IMR-90 (cell line): ENCODE measurements at regions not wholly inside any gene's neighbourhood (a gene's known extent, or its start where the extent isn't known, plus 50 kb on each side); places are given as distances from the start of the nearest gene placed in this dataset.
"Not testable (repeated sequence)": the region's sequence is repeated elsewhere in the genome, so short reads cannot be mapped to it uniquely, and the experiment has no call there.

ENCODE experiments used
- ATAC-seq: fragments of 200-7000 bp; cut with Tn5 transposase; 2 replicates; pipeline ENCODE4 v1.9.1; 2020; ENCODE audit warnings: low read depth, mild to moderate bottlenecking, moderate library complexity
- BruUV-seq: library from RNA; stranded (reverse); fragments of 400-500 nt; replicated peaks from 2 replicates; lab custom pipeline; 2021; lab: Mats Ljungman, UMichigan
- CTCF ChIA-PET: fragments of 300-600 bp; formaldehyde crosslinking; extraction: SDS; loops from one replicate; lab custom pipeline; 2021; ENCODE audit warnings: antibody characterized with exemption; lab: Yijun Ruan, JAX
- POLR2A ChIA-PET: fragments of 300-600 bp; sonication (Branson Sonifier 250); formaldehyde crosslinking; loops from one replicate; lab custom pipeline; 2022; ENCODE audit warnings: antibody characterized with exemption; ENCODE audit not compliant: unreplicated experiment; lab: Charles Lee
- DNase-seq: peaks from one replicate; pipeline ENCODE4 v3.0.0; 2013
- H2AFZ ChIP-seq: replicated peaks from 2 replicates; pipeline ENCODE3; 2013; ENCODE audit warnings: low read length, mild to moderate bottlenecking; ENCODE audit not compliant: poor library complexity
- H2AK5ac ChIP-seq: 2 replicates; pipeline ENCODE4 v1.6.1; 2013; ENCODE audit warnings: low read depth, low read length, inconsistent platforms
- H2AK9ac ChIP-seq: replicated peaks from 2 replicates; pipeline ENCODE3; 2013; ENCODE audit warnings: mild to moderate bottlenecking, low read depth, low read length, moderate library complexity; ENCODE audit not compliant: poor library complexity
- H2BK120ac ChIP-seq: 2 replicates; pipeline ENCODE4 v1.6.1; 2013; ENCODE audit warnings: low read depth, low read length, inconsistent platforms
- H2BK15ac ChIP-seq: 3 replicates; pipeline ENCODE4 v1.6.1; 2013; ENCODE audit warnings: low read depth, low read length, inconsistent platforms
- H2BK20ac ChIP-seq: 2 replicates; pipeline ENCODE4 v1.6.1; 2013; ENCODE audit warnings: low read depth, mild to moderate bottlenecking, inconsistent platforms, low read length, moderate library complexity
- H2BK5ac ChIP-seq: 2 replicates; pipeline ENCODE4 v1.6.1; 2013; ENCODE audit warnings: mild to moderate bottlenecking, low read depth, low read length, inconsistent platforms; ENCODE audit not compliant: poor library complexity, severe bottlenecking
- H3K14ac ChIP-seq: replicated peaks from 2 replicates; pipeline ENCODE4 v1.6.1; 2013; ENCODE audit warnings: low read depth, low read length, inconsistent platforms
- H3K18ac ChIP-seq: 2 replicates; pipeline ENCODE4 v1.6.1; 2013; ENCODE audit warnings: low read depth, low read length, control low read depth
- H3K23ac ChIP-seq: 2 replicates; pipeline ENCODE4 v1.6.1; 2013; ENCODE audit warnings: low read depth, low read length, inconsistent platforms
- H3K27ac ChIP-seq: 2 replicates; pipeline ENCODE4 v1.5.1; 2013; ENCODE audit warnings: mild to moderate bottlenecking, control low read depth, low read length; ENCODE audit not compliant: insufficient read depth
- H3K27me3 ChIP-seq: 2 replicates; pipeline ENCODE4 v1.6.1; 2013; ENCODE audit warnings: low read length; ENCODE audit not compliant: control insufficient read depth, insufficient read depth
- H3K36me3 ChIP-seq: 2 replicates; pipeline ENCODE4 v1.6.1; 2013; ENCODE audit warnings: low read length, mixed read lengths; ENCODE audit not compliant: control insufficient read depth, insufficient read depth
- H3K4ac ChIP-seq: 2 replicates; pipeline ENCODE4 v1.6.1; 2013; ENCODE audit warnings: low read depth, low read length, inconsistent platforms
- H3K4me1 ChIP-seq: 2 replicates; pipeline ENCODE4 v1.6.1; 2013; ENCODE audit warnings: low read length, mixed read lengths; ENCODE audit not compliant: control insufficient read depth, insufficient read depth
- H3K4me2 ChIP-seq: 2 replicates; pipeline ENCODE4 v1.6.1; 2013; ENCODE audit warnings: low read depth, mild to moderate bottlenecking, control low read depth, low read length, moderate library complexity
- H3K4me3 ChIP-seq: 2 replicates; pipeline ENCODE4 v1.5.1; 2013; ENCODE audit warnings: low read depth, mild to moderate bottlenecking, control low read depth, low read length, moderate library complexity; ENCODE audit not compliant: insufficient read depth
- H3K56ac ChIP-seq: 2 replicates; pipeline ENCODE4 v1.6.1; 2013; ENCODE audit warnings: low read length, inconsistent platforms; ENCODE audit not compliant: insufficient read depth; ENCODE audit errors: extremely low read depth
- H3K79me1 ChIP-seq, 2 experiments: 2 replicates each; pipeline ENCODE4 v1.6.1; 2013; ENCODE audit warnings: low read length in 2 of 2, inconsistent platforms in 1 of 2, low read depth in 1 of 2
- H3K9ac ChIP-seq: 2 replicates; pipeline ENCODE4 v1.6.1; 2013; ENCODE audit warnings: low read depth, low read length, control low read depth
- H3K9me1 ChIP-seq: 2 replicates; pipeline ENCODE4 v1.6.1; 2013; ENCODE audit warnings: low read length, inconsistent platforms; ENCODE audit not compliant: insufficient read depth
- H3K9me3 ChIP-seq: 2 replicates; pipeline ENCODE4 v1.6.1; 2013; ENCODE audit warnings: low read length; ENCODE audit not compliant: control insufficient read depth, insufficient read depth
- H4K20me1 ChIP-seq: 2 replicates; pipeline ENCODE4 v1.6.1; 2013; ENCODE audit warnings: low read length, inconsistent platforms; ENCODE audit not compliant: insufficient read depth
- H4K5ac ChIP-seq: 2 replicates; pipeline ENCODE4 v1.6.1; 2013; ENCODE audit warnings: mild to moderate bottlenecking, low read depth, low read length, control low read depth
- H4K8ac ChIP-seq, 2 experiments: 2 replicates each; pipeline ENCODE4 v1.6.1; 2013; ENCODE audit warnings: low read depth in 2 of 2, low read length in 2 of 2, control low read depth in 1 of 2, inconsistent platforms in 1 of 2
- H4K91ac ChIP-seq: 2 replicates; pipeline ENCODE4 v1.6.1; 2013; ENCODE audit warnings: low read depth, low read length, inconsistent platforms; ENCODE audit not compliant: insufficient read depth
- CEBPB ChIP-seq: IDR thresholded peaks from 2 replicates; pipeline ENCODE4 v1.6.1; 2012; ENCODE audit warnings: low read depth, low read length, improper control_type of control experiment
- MAFK ChIP-seq: IDR thresholded peaks from 2 replicates; pipeline ENCODE4 v1.6.1; 2012; ENCODE audit warnings: low read depth, low read length, improper control_type of control experiment
- MAZ ChIP-seq: IDR thresholded peaks from 2 replicates; pipeline ENCODE4 v1.6.1; 2012; ENCODE audit warnings: low read depth, mild to moderate bottlenecking, low read length, improper control_type of control experiment, moderate library complexity, borderline replicate concordance
- MXI1 ChIP-seq: IDR thresholded peaks from 2 replicates; pipeline ENCODE4 v1.6.1; 2012; ENCODE audit warnings: low read depth, mild to moderate bottlenecking, low read length, moderate library complexity, borderline replicate concordance
- NFE2L2 ChIP-seq: fragments of 150-350 bp; IDR thresholded peaks from 2 replicates; pipeline ENCODE4 v1.6.1; 2016; ENCODE audit warnings: low read depth, mild to moderate bottlenecking, low read length
- WGBS, 2 experiments: methylation state at CpG; one replicate each; pipeline versions ENCODE4 v1.1.5 to v1.1.7; 2013; ENCODE audit warnings: missing lambda C conversion rate in 2 of 2; ENCODE audit not compliant: insufficient read length in 1 of 2; ENCODE audit errors: extremely low coverage in 2 of 2; 5-methylcytosine and 5-hydroxymethylcytosine counted together
- dilution Hi-C: fragments of 300-500 bp; cut with HindIII; formaldehyde crosslinking; loops from one replicate; pipeline ENCODE4 v1.14.3; 2018; ENCODE audit warnings: low sequenced_read_pairs; ENCODE audit not compliant: unreplicated experiment
- in situ Hi-C: fragments of 300-500 bp; cut with MboI; formaldehyde crosslinking; loops from 3 replicates; pipeline ENCODE4 v1.14.3; 2019; ENCODE audit warnings: low sequenced_read_pairs, inconsistent platforms, mixed read lengths
- intact Hi-C: fragments of 100-400 bp; cut with micrococcal nuclease; formaldehyde crosslinking; loops from 2 replicates; pipeline ENCODE4 v1.10.0; 2022
- TF ChIP-seq, protein P1 (sequence below): fragments of 150-350 bp; IDR thresholded peaks from 2 replicates; pipeline ENCODE4 v1.6.1; 2016; ENCODE audit warnings: low read depth, mild to moderate bottlenecking, low read length, moderate library complexity, borderline replicate concordance
- TF ChIP-seq, protein P2 (sequence below): conservative IDR thresholded peaks from 2 replicates; pipeline ENCODE4 v1.5.1; 2012; ENCODE audit warnings: mild to moderate bottlenecking, low read depth, low read length, improper control_type of control experiment

- no peak overlapping the region for H3K56ac ChIP-seq
- H2BK20ac ChIP-seq: no peak overlapping the region
- no peak overlapping the region for H4K8ac ChIP-seq
- H3K4ac ChIP-seq: no peak overlapping the region
- dilution Hi-C loops (no loop called here), intact Hi-C loops (no loop called here), in situ Hi-C loops (no loop called here)
- H3K14ac ChIP-seq: no peak overlapping the region
- no peak overlapping the region for H2BK5ac ChIP-seq
- no peak overlapping the region for H2AFZ ChIP-seq
- H3K9ac ChIP-seq: no peak overlapping the region
- H3K9me3 ChIP-seq: peaks cover 8% of the 10 kb centered on the region
- no peak overlapping the region for H2BK15ac ChIP-seq
- H2AK5ac ChIP-seq: no peak overlapping the region
- no peaks in the 10 kb centered on the region for H4K20me1 ChIP-seq
- no peaks in the 10 kb centered on the region for H3K27me3 ChIP-seq
- no peaks in the 10 kb centered on the region for H3K4me1 ChIP-seq
- no peak overlapping the region for H3K27ac ChIP-seq
- no peak for TF ChIP-seq MAZ
- no peak for TF ChIP-seq MAFK
- no peak for TF ChIP-seq CEBPB
- TF ChIP-seq, protein P1, sequence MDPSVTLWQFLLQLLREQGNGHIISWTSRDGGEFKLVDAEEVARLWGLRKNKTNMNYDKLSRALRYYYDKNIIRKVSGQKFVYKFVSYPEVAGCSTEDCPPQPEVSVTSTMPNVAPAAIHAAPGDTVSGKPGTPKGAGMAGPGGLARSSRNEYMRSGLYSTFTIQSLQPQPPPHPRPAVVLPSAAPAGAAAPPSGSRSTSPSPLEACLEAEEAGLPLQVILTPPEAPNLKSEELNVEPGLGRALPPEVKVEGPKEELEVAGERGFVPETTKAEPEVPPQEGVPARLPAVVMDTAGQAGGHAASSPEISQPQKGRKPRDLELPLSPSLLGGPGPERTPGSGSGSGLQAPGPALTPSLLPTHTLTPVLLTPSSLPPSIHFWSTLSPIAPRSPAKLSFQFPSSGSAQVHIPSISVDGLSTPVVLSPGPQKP: no peak
- no peak for TF ChIP-seq NFE2L2
- TF ChIP-seq MXI1: no peak
- TF ChIP-seq, protein P2, sequence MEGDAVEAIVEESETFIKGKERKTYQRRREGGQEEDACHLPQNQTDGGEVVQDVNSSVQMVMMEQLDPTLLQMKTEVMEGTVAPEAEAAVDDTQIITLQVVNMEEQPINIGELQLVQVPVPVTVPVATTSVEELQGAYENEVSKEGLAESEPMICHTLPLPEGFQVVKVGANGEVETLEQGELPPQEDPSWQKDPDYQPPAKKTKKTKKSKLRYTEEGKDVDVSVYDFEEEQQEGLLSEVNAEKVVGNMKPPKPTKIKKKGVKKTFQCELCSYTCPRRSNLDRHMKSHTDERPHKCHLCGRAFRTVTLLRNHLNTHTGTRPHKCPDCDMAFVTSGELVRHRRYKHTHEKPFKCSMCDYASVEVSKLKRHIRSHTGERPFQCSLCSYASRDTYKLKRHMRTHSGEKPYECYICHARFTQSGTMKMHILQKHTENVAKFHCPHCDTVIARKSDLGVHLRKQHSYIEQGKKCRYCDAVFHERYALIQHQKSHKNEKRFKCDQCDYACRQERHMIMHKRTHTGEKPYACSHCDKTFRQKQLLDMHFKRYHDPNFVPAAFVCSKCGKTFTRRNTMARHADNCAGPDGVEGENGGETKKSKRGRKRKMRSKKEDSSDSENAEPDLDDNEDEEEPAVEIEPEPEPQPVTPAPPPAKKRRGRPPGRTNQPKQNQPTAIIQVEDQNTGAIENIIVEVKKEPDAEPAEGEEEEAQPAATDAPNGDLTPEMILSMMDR: no peak
- H2BK120ac ChIP-seq: no peak overlapping the region
- CTCF ChIA-PET: no interaction called here
- no peaks in the 10 kb centered on the region for H3K36me3 ChIP-seq
- no peak overlapping the region for H2AK9ac ChIP-seq
- DNase-seq: no peak
- H3K4me3 ChIP-seq: no peak overlapping the region
- WGBS, 2 experiments: 40% methylated on average over 1 of the region's 2 CpGs; no CpG with 5 or more reads in 1 of the 2 experiments
- no peaks in the 10 kb centered on the region for H3K9me1 ChIP-seq
- POLR2A ChIA-PET: no interaction called here
- H3K4me2 ChIP-seq: no peak overlapping the region
- H3K23ac ChIP-seq: no peak overlapping the region
- no peak overlapping the region for H4K91ac ChIP-seq
- H3K18ac ChIP-seq: no peak overlapping the region
- H4K5ac ChIP-seq: no peak overlapping the region
- BruUV-seq: no TSS peak
- ATAC-seq: no peak
- no peaks in the 10 kb centered on the region for H3K79me1 ChIP-seq
Measured at GRCh38 chr6:76752841-76753240, 680.4 kb upstream of the IMPG1 start.

GRCh38 chr6:76745388-76745787 lies 672.9 kb upstream of the IMPG1 start:
- H3K56ac ChIP-seq, H2AK9ac ChIP-seq, H2BK20ac ChIP-seq, H3K4me2 ChIP-seq, BruUV-seq, H2BK5ac ChIP-seq, H4K20me1 ChIP-seq, H3K18ac ChIP-seq, H4K8ac ChIP-seq, DNase-seq, H3K9me3 ChIP-seq, in situ Hi-C loops, H3K27ac ChIP-seq, H4K91ac ChIP-seq, H3K4ac ChIP-seq, H3K9me1 ChIP-seq, H3K79me1 ChIP-seq, H2AFZ ChIP-seq, H2AK5ac ChIP-seq, H2BK120ac ChIP-seq, ATAC-seq, H3K23ac ChIP-seq, H3K9ac ChIP-seq, H3K4me1 ChIP-seq, CTCF ChIA-PET, H3K27me3 ChIP-seq, intact Hi-C loops, dilution Hi-C loops, H4K5ac ChIP-seq, H3K14ac ChIP-seq, H3K4me3 ChIP-seq, H2BK15ac ChIP-seq, H3K36me3 ChIP-seq, POLR2A ChIA-PET: not testable (repeated sequence)
- whole genome bisulfite sequencing, 2 experiments: no CpG with 5 or more reads among the region's 3 CpGs
